Loucy (cell line): ENCODE measurements at regions not wholly inside any gene's neighbourhood (a gene's known extent, or its start where the extent isn't known, plus 50 kb on each side); places are given as distances from the start of the nearest gene placed in this dataset.

ENCODE experiments used
- EZH2phosphoT487 ChIP-seq: fragments of 200-600 bp; IDR thresholded peaks from 2 replicates; pipeline ENCODE4 v1.6.1; 2018; ENCODE audit warnings: antibody characterized with exemption, mild to moderate bottlenecking, moderate library complexity, borderline replicate concordance
- TF ChIP-seq, protein P1 (sequence below): fragments of 200-600 bp; sonication (generic); conservative IDR thresholded peaks from 2 replicates; pipeline ENCODE4 v1.5.1; 2014; ENCODE audit warnings: mild to moderate bottlenecking, antibody characterized with exemption, low read length

DNA sequence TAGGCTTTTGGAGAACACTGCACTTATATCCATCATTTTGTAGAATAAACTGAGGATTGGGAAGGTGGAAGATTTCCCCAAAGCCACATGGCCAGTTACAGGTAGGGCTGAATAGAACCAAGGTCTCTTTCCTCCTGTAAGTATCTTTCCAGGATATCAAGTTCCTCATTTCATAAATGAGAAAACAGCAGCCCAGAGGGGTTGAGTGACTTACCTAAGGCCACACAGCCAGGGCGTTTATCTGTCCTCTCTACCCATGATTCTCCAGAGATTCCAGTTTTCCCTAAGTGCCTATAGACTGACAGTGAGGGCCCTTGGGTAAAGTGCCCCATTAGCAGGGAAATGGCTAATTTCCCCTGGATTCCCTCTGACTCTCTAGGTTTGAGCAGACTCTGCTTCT is 132.3 kb upstream of the SKOR2 start:
- TF ChIP-seq, protein P1, sequence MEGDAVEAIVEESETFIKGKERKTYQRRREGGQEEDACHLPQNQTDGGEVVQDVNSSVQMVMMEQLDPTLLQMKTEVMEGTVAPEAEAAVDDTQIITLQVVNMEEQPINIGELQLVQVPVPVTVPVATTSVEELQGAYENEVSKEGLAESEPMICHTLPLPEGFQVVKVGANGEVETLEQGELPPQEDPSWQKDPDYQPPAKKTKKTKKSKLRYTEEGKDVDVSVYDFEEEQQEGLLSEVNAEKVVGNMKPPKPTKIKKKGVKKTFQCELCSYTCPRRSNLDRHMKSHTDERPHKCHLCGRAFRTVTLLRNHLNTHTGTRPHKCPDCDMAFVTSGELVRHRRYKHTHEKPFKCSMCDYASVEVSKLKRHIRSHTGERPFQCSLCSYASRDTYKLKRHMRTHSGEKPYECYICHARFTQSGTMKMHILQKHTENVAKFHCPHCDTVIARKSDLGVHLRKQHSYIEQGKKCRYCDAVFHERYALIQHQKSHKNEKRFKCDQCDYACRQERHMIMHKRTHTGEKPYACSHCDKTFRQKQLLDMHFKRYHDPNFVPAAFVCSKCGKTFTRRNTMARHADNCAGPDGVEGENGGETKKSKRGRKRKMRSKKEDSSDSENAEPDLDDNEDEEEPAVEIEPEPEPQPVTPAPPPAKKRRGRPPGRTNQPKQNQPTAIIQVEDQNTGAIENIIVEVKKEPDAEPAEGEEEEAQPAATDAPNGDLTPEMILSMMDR, result no peak
- no peak for TF ChIP-seq EZH2phosphoT487
